ENCODE measurements at regions not wholly inside any gene's neighbourhood (a gene's known extent, or its start where the extent isn't known, plus 50 kb on each side); places are given as distances from the start of the nearest gene placed in this dataset.

DNA sequence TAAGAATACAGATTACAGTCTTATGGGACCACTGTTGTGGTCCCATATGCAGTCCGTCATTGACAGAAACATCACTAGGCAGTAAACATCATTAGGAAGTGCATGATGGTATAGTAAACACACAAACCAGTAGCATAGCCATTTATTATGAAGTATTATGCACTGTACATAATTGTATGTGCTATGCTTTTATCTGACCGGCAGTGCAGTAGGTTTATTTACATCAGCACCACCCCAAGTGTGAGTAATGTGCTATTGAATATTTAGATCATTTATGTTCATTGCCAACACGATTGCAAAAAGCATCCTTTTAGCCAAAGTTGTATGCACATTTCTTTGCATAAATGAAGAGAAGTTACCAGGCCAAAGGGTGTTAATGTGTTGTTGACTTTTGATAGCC lies 531.6 kb upstream of the TBX3 start:
- DNase-seq (ENCODE audit: low read depth) = no peak

DNA sequence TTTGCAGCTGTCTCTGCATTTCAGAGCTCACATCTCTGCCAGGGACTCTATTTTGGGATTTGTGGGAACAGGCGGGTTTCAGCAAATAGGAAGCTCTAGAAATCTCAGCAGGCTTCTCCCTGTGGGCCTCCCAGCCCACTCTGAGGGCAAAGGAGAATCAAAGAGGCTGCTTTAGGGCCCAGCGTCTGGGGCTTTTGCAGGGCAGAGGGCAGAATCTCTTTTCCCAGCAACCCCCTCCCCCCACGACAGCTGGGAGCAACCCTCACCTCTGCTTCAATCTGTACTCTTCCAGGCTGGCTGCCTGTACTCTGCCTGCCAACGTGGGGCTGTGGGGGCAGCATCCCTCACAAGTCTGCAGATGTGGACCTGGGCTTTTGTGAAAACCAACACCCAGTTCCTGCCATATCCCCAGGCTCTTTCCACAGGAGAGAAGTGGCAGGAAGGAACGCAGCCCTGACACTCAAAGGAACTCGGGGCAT lies 529.6 kb upstream of the TBX3 start:
- DNase-seq (ENCODE audit: low read depth) = no peak

DNA sequence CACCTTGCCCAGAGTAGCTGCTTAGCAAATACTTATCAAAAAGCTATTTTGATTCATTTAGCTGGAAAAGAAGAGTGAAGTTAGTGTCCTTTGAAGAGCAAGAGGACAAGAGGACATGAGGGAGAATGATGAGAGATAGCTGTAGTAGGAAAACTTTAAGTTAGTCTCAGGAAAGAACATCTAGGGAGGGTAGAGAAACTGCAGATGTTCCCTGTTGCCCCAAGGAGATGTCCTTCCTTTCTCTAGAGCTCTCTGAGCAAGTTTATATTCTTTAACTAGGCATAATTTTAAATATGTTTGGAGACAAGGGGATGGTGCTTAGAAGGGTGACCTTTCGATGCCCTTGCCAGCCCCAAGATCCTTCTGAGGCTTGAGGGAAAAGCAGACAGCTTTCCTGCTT lies 529.1 kb upstream of the TBX3 start:
- no peak for DNase-seq (ENCODE audit: low read depth)

DNA sequence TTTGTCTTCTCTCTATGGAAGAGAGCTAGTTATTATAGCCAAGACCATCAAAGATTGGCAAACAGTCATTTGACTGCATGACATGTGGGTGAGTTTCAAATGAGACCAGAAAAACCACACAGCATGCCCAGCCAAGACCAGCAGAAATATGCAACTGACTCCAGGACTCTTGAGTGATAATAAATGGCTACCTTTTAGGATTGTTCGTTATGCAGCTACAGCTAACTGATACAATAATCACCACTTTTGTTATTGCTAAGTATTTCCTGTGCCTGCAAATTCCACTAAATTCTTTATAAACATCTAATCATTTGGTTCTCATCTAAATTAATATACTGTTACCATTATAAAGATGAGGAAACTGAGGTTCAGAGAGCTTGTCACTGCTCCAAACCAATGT lies 528.4 kb upstream of the TBX3 start:
- no peak for DNase-seq (ENCODE audit: low read depth)

DNA sequence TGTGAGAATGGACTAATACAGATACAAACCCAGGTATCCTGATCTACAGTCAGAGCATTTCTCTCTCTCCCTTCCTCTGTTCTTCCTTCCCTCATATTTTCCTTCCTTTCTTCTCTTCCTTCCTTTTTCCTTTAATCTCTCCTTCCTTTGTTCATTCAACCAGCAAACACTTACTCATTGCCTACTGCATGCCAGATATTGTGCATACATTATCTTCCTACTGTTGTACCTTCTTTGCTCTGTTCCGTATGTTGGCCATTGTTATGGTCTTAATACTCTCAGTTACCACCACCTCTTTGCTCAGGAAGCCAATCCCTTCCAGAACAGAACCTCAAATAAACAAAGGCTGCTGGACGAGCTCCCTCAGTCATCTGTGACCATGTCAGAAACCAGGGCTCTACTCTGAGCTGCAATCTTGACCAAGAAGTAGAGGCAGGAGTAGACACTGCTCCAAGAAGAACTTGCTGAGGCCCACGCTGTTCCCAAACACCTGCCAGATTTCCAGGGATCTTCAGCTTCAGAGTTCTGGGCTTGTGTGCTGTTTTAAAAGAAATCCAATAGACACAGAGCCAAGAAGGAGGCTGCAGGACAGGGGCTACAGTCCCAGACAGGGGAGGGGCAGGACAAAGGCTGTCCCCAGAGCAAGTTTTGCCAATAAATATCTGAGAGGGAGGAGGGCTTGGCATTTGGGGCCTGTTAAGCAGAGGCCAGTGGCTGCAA lies 526.7 kb upstream of the TBX3 start:
- no peak for DNase-seq (ENCODE audit: low read depth)

DNA sequence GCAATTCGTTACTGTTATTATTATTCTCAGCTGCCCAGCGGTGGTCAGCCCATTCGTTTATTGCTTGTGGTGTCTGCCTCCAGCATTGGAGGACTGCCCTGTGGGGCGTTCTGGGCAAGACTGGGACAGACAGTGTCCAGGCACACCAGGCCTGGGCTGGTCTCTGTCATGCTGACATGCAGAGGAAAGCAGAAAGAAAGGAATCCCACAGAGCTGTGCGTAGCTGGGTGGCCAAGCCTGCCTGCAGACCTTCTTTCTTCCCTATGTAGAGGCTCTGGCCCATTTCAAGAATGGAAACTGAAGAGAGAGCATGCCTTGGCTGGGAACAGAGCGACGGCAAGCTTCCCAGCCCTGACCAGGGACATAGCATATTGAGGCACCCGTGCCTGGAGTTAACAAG lies 525.3 kb upstream of the TBX3 start:
- DNase-seq (ENCODE audit: low read depth) = no peak

DNA sequence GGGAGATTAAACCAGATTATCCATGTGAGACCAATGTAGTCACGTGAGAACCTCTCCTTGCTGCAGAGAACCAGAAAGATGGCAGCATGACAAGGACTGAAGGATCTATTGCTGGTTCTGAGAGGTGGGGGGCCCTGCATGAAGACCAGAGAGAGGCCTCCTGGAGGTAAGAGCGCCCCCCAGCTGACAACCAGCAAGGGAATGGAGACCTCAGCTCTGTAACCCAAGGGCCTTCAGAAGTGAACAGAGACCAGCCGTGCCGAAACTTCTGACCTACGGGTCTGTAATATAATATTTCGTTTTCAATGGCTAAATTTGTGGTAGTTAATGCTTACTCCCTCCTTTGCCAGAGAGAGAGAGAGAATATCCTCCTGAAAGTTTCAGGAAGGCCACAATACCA lies 524.1 kb upstream of the TBX3 start:
- no peak for DNase-seq (ENCODE audit: low read depth)

DNA sequence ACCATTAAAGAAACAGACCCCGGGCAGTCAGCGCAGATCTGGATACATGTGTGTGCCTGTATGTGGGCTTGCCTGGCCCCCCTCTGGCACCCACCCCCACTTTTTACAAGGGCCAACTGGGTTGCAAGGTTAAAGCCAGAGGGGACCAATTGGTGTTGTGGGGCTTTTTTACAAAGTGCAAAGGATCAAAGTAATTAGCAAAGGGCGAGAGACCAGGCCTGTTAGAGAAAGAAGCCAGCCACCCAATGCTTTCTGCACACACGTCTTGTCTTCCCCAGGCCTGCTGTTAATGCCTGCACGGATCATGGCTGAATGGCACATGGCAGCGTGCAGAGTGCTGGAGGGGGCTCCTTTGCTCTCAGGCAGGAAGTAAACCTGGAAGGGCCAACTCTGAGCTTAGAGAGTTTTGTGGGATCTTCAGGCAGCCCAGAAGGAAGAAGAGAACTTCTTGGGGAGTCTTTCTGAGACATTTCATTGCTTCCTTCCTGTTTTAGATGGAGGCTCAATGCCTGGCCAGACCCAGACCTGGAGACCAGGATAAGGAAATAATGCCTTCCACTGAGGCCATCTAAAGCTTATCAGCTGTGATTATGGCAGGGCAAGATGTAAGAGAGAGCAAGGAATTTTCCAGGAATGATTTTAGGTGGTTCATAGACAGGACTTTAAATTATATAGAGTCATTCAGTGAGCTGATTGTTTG lies 523.4 kb upstream of the TBX3 start:
- no peak for DNase-seq (ENCODE audit: low read depth)

DNA sequence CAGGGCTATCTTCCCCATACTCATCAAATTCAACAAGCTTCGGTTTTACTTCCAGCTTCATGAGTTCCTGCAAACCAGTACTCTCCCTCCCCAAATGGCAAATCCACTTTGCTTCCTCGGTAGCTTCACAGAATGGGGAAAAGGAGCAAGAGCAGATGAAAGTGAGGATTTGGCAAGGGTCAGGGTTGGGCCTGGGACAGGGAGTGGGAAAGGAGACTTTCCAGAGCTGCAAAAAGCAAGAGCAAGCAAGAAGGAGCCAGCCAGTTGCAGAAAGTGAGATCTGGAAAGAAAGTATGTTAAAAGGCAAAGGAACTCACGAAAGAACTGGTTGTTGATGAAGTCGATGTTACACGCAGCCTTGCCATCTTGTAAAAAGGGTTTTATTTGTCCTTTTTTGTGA lies 522.8 kb upstream of the TBX3 start:
- no peak for DNase-seq (ENCODE audit: low read depth)

DNA sequence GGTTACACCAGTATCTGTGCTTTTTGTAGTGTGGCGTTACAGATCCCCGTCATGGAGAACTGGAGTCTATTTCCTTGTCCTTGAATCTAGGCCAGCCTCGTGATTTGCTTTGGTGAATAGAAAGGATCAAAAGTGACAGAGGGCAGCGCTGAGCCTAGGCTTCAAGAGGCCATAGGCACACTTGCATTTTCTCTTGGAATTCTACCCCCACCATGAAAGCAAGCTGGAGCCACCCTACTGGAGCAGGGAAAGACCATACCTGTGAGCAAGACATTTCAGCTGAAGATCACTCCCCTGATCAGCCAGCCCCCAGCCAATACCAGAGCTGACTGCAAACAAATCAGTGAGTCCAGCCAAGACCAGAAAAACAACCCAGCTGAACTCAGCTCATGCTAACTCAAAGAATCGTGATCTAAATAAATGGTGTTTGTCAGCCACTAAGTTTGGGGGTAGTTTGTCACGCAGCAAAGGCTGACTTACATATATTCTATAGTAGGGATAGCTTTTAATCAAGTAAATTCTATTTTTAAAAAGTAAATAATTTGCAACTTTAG lies 521.9 kb upstream of the TBX3 start:
- no peak for DNase-seq (ENCODE audit: low read depth)

DNA sequence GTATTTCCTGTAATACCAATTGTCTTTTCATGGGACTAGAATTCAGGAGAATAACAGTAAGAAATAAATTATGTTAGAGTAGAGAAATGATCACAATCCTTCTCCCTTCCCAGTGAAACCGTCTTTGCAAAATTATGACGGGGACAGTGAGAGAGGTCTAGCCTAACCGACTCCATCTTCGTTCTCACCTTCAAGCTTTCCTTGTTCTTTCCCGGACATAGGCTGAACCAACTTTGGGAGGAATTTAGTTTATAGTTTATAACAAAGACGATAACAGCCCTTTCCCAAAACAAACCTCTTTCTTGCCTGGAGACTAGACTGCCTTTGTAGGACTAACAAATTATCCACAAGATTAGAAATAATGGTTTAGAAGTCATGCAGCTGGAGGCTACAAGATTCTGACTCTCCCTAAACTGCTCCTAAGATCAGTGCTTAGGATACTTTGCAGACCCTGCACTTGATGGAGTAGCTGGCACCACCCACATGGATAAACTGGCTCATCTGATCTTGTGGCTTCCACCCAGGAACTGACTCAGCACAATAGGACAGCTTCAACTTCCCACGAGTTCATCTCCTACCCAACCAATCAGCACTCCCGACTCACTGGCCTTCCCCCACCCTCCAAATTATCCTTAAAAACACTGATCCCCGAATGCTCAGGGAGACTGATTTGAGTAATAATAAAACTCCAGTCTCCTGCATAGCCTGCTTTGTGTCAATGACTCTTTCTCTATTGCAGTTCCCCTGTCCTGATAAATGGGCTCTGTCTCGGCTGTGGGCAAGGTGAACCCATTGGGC lies 521.2 kb upstream of the TBX3 start:
- peak; percentile 77 for DNase-seq (ENCODE audit: low read depth)

DNA sequence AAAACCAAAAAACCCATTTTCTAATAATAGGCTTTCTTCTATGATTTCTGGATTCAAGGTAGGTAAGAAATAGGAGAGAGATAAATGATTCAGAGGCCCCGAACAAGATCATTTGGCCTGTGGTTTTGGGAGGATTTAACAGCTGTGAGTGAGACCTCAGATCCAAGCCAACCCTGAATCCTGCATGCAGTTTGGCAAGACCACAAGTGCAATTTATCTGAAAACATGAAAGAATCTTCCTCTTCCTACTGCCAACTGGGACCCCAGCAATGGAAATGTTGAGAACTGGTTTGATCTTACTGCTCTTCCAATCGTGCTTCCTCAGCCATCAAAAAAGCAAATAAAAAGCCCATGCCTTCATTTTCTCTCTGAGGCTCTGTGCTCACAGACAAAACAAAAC lies 519.7 kb upstream of the TBX3 start:
- DNase-seq (ENCODE audit: low read depth) = peak; percentile 25

DNA sequence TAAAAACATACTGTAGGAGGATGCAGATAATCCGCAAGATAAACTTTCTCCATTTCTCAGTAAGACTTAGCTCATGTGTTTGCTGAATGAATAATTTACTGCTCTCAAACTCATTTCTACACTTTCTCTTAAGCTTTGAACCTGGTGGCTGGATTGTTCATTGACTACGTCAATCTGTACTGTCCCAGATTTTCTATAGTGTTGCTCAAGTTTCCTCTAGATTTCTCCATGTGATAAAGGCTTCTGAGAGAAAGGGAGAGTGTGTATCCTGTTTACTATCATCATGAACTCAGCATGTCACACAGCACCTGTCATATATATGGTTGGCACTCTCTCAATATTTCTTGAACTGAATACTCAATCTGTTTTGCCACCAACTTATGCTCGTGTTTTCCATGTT lies 518.0 kb upstream of the TBX3 start:
- no peak for DNase-seq (ENCODE audit: low read depth)

DNA sequence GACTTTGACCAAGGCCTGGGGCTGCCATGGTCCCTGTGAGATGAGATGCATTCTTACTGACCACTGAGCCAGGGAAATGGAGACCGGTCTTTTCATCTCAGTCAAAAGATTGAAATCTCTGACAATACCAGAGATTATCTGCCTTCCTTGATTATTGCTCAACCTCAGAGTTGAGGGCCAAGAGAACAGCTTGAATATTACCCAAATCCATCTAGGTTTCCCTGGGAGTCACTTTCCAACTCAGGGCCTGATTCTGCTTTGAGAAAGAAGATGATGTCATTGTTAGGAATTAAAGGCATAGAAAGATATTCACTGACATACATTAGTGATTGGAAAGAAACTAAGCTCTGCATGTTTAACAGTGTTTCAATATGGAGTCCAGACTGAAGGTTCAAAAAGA lies 515.9 kb upstream of the TBX3 start:
- peak; percentile 55 for DNase-seq (ENCODE audit: low read depth)

DNA sequence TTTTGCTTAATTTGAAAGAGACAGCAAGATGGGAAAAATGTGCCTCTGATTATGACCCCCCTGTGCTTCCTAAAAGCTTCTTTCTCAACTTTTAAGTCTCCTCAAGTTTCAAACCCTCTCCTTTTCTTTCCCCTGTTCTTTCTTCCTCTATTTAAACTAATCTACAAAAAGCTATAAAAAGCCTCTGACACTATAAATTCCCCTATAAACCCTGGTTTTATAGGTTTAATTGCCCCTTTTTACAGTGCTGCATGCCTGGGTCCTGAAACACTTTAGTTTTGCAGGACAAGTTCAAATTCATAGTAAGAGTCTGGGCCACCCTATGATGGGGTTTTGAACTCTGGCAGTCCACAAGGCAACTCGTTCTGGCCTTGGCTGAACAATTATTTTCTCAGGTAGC lies 510.9 kb upstream of the TBX3 start:
- peak; percentile 44 for DNase-seq (ENCODE audit: low read depth)

DNA sequence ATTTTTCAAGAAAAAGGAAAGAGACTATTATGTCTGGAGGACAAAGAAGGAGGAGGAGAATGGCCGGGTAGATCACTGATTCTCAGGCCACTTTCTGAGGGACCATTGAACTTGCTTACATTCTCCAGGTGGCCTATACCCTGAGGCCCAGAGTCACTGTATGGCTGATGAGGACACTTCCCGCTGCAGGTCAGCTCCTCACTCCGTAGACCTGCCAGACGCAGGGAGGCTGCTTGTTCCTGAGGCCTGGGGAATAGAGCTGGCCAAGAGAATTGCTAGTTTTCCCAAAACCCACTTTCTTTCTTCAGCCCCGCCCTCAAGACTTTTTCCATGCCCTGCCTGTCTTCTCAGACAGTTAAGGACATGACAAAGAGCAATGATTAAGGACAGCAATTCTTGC lies 510.5 kb upstream of the TBX3 start:
- no peak for DNase-seq (ENCODE audit: low read depth)

DNA sequence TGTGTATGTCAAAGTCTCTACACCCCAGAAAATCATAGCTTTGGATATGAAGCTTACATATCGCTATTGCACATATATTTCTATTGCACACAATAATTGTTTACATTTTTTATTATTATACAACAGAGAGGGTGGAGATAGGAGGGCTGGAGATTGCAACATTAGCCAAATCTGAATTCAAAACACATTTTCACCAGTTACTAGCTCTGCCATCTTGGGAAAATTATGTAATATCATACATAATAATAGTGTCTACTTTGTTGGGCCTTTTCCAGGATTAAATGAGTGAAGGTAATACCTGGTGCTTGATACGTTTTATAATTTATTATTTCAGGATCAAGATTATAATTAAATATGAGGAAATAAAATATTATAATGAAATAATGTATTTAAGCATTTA lies 507.4 kb upstream of the TBX3 start:
- no peak for DNase-seq (ENCODE audit: low read depth)

DNA sequence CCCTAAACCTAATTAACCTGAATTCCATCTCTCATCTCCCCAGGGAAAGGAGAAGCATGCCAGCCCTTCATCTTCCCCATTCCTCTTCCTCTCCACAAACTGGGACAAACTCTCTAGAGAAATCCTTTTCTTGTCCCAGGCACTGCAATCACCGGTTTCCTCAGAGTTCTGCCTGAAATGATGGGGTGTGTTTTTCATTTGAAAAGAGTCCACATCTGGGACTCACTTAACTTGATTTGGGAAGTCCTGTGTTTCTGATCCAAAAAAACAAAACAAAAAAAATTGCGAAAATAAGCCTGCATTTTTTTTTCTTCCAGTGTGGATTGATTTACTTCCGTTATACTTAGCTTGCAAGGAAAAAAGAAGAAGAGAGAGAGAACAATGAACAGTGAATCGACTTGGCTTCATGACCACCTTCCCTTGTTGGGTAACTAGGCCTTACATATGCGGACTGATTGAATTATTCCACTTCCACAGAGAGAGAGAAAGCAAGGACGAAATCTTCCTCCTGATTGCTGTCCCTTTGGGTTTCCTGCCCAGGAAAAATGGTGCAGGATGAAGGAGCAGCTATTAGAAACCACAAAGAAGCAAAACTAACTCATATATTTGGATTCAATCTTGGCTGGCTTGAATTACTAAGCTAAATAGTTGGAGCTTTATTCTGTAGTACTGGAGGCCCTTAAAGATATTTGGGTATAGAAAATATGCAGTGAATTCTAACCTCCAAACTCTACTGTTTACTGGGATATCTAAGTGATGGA lies 506.2 kb upstream of the TBX3 start:
- DNase-seq (ENCODE audit: low read depth) = no peak

DNA sequence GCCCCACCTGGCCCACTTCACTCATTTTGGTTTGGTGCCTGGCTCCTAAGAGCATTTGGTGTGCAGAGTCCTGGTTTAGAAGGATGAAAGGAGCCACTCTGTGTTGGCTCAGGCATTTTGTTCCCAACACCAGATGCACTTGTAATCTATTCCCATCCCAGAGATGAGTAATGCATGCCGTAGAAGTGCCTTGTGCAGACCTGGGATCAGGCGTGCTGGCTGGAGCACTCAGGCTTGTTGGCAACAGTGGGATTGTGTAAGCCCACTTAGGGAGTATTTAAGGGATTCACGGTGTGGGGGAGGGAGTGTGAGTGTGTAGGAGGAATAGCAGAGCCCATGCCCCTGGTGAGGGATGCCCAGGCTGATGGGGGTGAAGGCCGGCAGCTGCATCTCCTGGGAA lies 501.5 kb upstream of the TBX3 start:
- peak; percentile 35 for DNase-seq (ENCODE audit: low read depth)

DNA sequence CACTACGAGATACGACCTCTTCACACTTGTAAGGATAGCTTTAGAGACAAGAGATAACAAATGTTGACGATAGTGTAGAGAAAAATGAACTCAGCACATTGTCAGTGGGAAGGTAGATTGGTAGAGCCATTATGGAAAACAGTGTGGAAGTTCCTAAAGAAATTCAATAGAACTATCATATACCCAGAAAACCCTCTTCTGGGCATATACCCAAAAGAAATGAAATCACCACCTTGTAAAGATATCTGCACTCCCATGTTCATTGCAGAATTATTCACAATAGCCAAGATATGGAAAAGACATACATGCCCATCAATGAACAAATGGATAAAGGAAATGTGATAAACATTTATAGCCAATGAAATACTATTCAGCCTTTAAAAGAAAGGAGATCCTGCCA lies 499.8 kb upstream of the TBX3 start:
- DNase-seq (ENCODE audit: low read depth) = no peak

DNA sequence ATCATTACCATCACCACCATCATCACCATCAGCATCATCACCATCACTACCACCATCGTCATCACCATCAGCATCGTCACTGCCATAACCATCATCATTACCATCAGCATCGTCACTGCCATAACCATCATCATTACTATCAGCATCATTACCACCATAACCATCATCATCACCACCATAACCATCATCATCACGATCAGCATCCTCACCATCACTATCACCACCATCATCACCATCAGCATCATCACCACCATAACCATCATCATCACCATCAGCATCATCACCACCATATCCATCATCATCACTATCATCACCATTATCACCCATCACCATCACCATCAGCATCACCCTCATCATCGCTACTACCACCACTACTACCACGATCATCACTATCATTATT lies 493.9 kb upstream of the TBX3 start:
- DNase-seq (ENCODE audit: low read depth) = no peak

Data from EH (cell line).